Hepatocyte (in vitro differentiated cells): ENCODE measurements at regions not wholly inside any gene's neighbourhood (a gene's known extent, or its start where the extent isn't known, plus 50 kb on each side); places are given as distances from the start of the nearest gene placed in this dataset.
"Not testable (repeated sequence)": the region's sequence is repeated elsewhere in the genome, so short reads cannot be mapped to it uniquely, and the experiment has no call there.

Experiments used
- DNase-seq: peaks from one replicate; pipeline ENCODE4 v3.0.0-alpha.2; 2016; ENCODE audit warnings: low spot score
- H2AFZ ChIP-seq: fragments of 200-600 bp; sonication (generic); 2 replicates; pipeline ENCODE4 v1.6.0; 2016; ENCODE audit warnings: antibody characterized with exemption, mild to moderate bottlenecking
- H3K27ac ChIP-seq: fragments of 200-600 bp; sonication (generic); 2 replicates; pipeline ENCODE4 v1.5.1; 2016; ENCODE audit warnings: mild to moderate bottlenecking
- H3K27me3 ChIP-seq: fragments of 200-600 bp; sonication (generic); 2 replicates; pipeline ENCODE4 v1.6.1; 2016
- H3K36me3 ChIP-seq: fragments of 200-600 bp; sonication (generic); replicated peaks from 2 replicates; pipeline ENCODE4 v1.5.1; 2016; ENCODE audit warnings: low read depth; ENCODE audit not compliant: insufficient read depth
- H3K4me1 ChIP-seq: fragments of 200-600 bp; sonication (generic); 2 replicates; pipeline ENCODE4 v1.5.1; 2016; ENCODE audit warnings: mild to moderate bottlenecking, moderate library complexity; ENCODE audit not compliant: insufficient read depth
- H3K4me2 ChIP-seq: fragments of 200-600 bp; sonication (generic); 2 replicates; pipeline ENCODE4 v1.6.0; 2016
- H3K4me3 ChIP-seq: fragments of 200-600 bp; sonication (generic); 2 replicates; pipeline ENCODE4 v1.5.1; 2016; ENCODE audit warnings: mild to moderate bottlenecking
- H3K79me2 ChIP-seq: fragments of 200-600 bp; sonication (generic); 2 replicates; pipeline ENCODE4 v1.6.0; 2017; ENCODE audit warnings: mild to moderate bottlenecking
- H3K9me2 ChIP-seq: fragments of 200-600 bp; sonication (generic); replicated peaks from 2 replicates; pipeline ENCODE4 v1.6.0; 2017; ENCODE audit warnings: mild to moderate bottlenecking; ENCODE audit not compliant: insufficient read depth
- H3K9me3 ChIP-seq: fragments of 200-600 bp; sonication (generic); 2 replicates; pipeline ENCODE4 v1.5.1; 2016; ENCODE audit warnings: low read depth, mild to moderate bottlenecking
- H4K20me1 ChIP-seq: fragments of 200-600 bp; sonication (generic); 2 replicates; pipeline ENCODE4 v1.6.0; 2016; ENCODE audit warnings: mild to moderate bottlenecking; ENCODE audit not compliant: insufficient read depth, poor library complexity, severe bottlenecking
- WGBS: methylation state at CpG from one replicate; pipeline ENCODE4 v1.1.6; 2016; ENCODE audit warnings: low lambda C conversion rate; ENCODE audit errors: missing lambda C conversion rate; 5-methylcytosine and 5-hydroxymethylcytosine counted together

DNA sequence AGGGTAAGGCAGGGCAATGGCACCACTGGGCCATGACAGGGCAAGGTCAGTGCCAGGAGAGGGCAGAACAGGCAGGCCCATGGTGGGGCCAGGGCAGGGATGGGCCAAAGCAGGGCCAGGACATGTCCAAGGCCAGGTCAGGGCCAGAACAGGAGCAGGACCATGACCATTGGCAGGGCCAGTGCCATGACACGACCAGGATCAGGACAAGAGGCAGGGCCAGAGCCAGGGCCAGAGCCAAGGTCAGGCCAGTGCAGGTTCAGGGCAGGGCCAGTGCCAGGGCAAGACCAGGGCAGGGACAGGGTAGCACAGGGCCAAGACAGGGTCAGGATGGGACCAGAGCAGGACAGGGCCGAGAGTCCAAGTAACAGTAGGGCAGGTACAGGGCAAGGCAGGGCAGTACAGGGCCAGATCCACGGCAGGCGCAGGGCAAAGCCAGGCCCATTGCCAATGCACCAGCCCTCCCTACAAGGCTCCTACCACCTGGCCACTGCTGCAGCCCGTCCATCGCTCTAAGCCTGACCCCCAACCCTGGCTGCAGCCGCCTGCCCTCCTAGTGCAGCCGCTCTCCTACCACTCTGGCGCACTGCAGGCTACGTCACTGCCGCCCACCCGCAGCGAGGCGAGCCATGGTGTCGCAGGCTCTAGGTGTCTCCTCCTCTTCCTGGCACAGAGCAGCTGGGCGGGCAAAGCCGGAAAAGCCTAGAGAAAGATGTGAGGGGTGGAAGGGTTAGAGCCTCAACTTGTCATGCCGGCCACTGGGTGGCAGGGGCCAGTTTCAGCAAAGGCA lies 2876.3 kb downstream of the RPIA start:
- H3K4me2 ChIP-seq, H4K20me1 ChIP-seq, H3K9me2 ChIP-seq, H3K4me3 ChIP-seq, H3K4me1 ChIP-seq, H3K36me3 ChIP-seq, H3K79me2 ChIP-seq, H3K27ac ChIP-seq, H2AFZ ChIP-seq, H3K9me3 ChIP-seq, DNase-seq, H3K27me3 ChIP-seq: not testable (repeated sequence)
- WGBS = 81% methylated on average over 15 of the region's 18 CpGs

DNA sequence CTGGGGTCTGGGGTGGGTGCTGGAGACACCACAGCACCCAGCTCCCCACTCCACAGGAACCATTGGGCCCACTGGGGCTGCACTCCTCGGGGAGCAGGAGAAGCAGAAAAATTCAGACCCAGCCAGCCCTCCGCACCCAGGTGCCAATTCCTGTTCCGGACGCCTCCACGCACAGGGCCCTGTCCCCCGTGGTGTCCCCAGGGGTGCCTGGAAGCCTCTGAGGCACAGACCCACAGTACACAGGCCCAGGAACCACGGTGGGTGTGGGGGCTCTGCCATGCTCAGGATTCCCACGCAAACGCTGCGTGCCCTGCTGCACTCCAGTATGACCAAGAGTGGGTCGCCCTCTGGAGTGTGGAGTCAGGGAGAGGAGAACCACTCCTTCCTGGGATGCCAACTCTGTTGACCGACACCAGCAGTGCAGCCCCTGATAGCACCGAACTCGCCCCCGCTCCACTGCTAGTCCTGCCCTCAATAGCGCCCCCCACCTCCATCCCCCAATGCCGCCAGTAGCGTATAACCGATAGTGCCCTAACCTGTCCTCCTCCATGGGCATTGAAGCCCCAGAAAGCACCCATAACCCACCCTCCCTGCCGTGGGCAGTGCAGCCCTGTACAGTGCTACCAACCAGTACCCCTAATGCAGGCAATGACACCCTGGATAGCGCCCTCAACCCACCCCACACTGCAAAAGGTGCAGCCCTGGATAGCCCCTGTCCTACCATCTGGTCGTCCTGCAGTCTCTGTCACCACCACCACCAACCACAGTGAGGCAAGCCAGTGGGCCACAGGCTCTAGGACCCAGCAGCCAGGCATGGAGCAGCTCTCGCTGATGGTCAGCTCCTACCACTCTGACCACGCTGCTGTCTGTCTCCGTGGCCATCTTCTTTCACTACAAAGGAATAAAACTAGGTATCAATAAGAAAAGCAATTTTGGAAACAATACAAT lies 2877.2 kb downstream of the RPIA start:
- H3K4me2 ChIP-seq, H3K79me2 ChIP-seq, H2AFZ ChIP-seq, H3K4me1 ChIP-seq, H3K27me3 ChIP-seq, H3K4me3 ChIP-seq, H3K27ac ChIP-seq, H3K36me3 ChIP-seq, DNase-seq, H3K9me2 ChIP-seq, H4K20me1 ChIP-seq, H3K9me3 ChIP-seq: not testable (repeated sequence)
- WGBS = 86% methylated on average over 21 of the region's 25 CpGs

DNA sequence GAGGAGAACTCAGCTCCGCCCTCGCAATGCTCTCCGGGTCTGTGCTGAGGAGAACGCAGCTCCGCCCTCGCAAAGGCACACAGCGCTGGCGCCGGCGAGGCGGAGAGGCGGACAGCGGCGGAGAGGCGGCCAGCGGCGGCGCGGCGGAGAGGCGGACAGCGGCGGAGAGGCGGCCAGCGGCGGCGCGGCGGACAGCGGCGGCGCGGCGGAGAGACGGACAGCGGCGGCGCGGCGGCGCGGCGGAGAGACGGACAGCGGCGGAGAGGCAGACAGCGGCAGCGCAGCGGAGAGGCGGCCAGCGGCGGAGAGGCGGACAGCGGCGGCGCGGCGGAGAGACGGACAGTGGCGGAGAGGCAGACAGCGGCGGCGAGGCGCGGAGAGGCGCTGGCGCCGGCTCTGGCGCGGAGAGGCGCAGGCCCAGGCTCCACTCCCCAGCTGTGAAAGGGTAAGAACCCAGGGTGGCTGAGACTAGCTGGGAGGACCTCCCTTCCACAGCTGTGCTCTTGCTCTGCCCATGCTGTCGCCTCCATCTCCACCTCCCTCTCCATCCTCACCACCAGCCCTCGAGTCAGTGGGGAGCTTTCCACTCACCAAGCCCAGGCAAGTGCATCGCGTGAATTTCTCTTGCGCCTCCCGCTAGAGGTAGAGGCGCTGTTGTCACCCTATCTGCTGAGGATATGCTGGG lies 2879.9 kb downstream of the RPIA start:
- H3K9me3 ChIP-seq, H3K27ac ChIP-seq, H3K4me2 ChIP-seq, H3K36me3 ChIP-seq, H3K4me3 ChIP-seq, H3K27me3 ChIP-seq, H3K79me2 ChIP-seq, H3K4me1 ChIP-seq, H3K9me2 ChIP-seq, H2AFZ ChIP-seq, H4K20me1 ChIP-seq: not testable (repeated sequence)
- 92% methylated on average over 50 of the region's 78 CpGs for WGBS
- DNase-seq = peak; percentile 1

DNA sequence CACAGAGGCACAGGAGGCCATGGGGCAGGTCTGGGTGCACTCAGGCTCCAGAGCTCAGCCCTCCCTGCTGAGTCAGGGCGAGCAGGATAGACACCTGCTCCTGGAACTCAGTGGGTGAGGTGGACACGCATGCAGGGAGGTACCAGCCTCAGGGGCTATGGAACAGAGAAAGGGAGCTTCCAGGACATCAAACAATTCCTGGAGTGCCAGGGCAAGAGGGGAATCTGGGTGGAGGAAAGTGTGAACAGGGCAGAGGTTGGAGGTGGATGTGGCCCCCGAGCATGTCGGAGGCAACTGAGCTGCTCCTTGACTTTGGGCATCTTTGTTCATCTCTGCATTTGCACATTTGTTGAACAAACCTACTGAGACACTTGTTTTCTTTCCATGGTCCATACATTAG lies 2881.5 kb downstream of the RPIA start:
- not testable (repeated sequence) for H3K4me2 ChIP-seq, H2AFZ ChIP-seq, H3K9me2 ChIP-seq, H3K27ac ChIP-seq, H3K4me3 ChIP-seq, H3K4me1 ChIP-seq, H3K9me3 ChIP-seq, H3K36me3 ChIP-seq, H3K79me2 ChIP-seq, H3K27me3 ChIP-seq, H4K20me1 ChIP-seq
- DNase-seq = peak; percentile 0
- WGBS = 61% methylated on average over 4 of the region's 4 CpGs

DNA sequence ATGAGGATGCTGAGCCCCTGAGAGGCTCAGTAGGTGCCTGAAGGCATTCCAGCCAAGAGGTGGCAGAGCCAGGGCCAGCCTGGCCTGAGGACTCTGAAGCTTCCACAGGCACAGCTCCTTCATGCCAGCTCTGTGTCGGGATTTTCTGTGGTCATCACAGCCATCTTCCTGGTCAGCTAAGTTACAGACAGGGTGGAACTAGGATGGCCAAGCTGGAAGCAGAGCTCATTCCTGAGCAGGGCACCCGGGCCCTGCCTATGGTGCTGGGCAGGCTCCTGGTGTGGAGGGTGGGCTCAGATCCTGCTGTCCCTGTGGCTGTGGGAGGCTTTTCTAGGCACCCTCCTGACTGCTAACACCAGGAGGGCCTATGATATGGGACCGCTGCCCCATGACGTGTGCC lies 2882.3 kb downstream of the RPIA start:
- WGBS = 83% methylated on average over 2 of the region's 4 CpGs
- H2AFZ ChIP-seq, H3K27ac ChIP-seq, H3K4me3 ChIP-seq, H3K36me3 ChIP-seq, H3K9me3 ChIP-seq, H3K4me2 ChIP-seq, H3K9me2 ChIP-seq, H3K4me1 ChIP-seq, H4K20me1 ChIP-seq, H3K79me2 ChIP-seq, H3K27me3 ChIP-seq: not testable (repeated sequence)
- DNase-seq = peak; percentile 2

DNA sequence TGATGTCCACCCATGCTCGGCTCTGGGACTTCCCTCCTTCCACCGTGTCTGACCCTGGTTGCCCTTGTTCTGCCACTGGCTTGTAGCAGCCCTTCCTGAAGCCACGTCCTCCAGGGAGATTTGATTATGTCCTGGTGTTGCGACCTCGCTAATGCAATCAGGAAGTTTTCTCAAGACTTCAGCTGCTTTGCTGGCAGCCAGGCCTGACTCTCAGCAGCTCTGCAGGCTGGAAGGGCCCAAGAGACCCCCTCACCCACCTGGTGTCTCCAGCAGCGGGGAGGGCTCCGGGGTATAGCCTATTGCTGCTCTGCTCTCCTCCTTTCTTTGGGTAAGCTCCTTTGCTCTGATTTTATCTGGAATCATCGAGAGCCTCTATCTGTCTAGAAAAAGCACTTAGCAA lies 2882.8 kb downstream of the RPIA start:
- not testable (repeated sequence) for H3K9me3 ChIP-seq, H3K4me3 ChIP-seq, H3K36me3 ChIP-seq, H3K27ac ChIP-seq, H3K9me2 ChIP-seq, H2AFZ ChIP-seq, H4K20me1 ChIP-seq, H3K79me2 ChIP-seq, H3K4me1 ChIP-seq, H3K4me2 ChIP-seq, H3K27me3 ChIP-seq
- DNase-seq = peak; percentile 1
- 66% methylated on average over 6 of the region's 8 CpGs for WGBS

DNA sequence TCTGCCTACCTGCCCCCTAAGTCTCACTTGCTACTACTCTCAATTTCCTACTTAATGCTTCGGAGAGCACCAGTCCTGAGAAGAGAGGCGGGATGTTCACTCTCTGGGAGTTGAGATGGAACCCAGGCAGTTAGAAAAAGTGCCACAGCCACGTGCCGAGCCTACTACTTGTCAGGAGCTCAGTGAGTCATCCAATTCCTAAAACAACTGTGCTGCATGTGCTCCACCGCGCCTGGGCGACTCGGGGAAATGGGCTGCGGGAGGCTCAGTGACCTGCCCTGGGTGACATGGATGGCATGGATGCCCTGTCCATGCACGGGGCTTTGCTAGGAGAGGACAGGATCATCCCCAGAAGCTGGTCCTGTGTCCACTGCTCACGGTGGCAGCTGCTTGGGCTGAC lies 2884.2 kb downstream of the RPIA start:
- not testable (repeated sequence) for H2AFZ ChIP-seq, H4K20me1 ChIP-seq, H3K4me2 ChIP-seq, H3K4me1 ChIP-seq, H3K27me3 ChIP-seq, DNase-seq, H3K9me3 ChIP-seq, H3K4me3 ChIP-seq, H3K79me2 ChIP-seq, H3K27ac ChIP-seq, H3K36me3 ChIP-seq, H3K9me2 ChIP-seq
- WGBS = 74% methylated on average over 11 of the region's 11 CpGs

DNA sequence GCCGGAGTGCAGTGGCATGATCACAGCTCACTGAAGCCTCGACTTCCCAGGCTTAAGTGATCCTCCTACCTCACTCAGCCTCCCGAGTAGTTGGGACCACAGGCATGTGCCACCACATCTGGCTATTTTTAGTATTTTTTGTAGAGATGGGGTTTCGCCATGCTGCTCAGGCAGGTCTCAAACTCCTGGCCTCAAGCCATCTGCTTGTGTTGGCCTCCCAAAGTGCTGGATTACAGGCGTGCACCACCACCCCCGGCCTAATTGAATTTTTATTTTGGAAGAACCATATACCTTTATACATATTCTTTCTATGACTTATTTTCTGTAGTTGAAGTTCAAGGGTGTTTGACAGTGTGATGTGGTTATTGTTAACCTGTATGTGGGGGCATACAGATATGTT lies 2885.9 kb downstream of the RPIA start:
- not testable (repeated sequence) for H3K9me2 ChIP-seq, H4K20me1 ChIP-seq, H3K4me3 ChIP-seq, H3K27me3 ChIP-seq, H3K36me3 ChIP-seq, DNase-seq, H3K4me2 ChIP-seq, H3K4me1 ChIP-seq, H3K79me2 ChIP-seq, H3K9me3 ChIP-seq, H3K27ac ChIP-seq, H2AFZ ChIP-seq
- WGBS = 63% methylated on average over 6 of the region's 6 CpGs
